ENCODE measurements at regions not wholly inside any gene's neighbourhood (a gene's known extent, or its start where the extent isn't known, plus 50 kb on each side); places are given as distances from the start of the nearest gene placed in this dataset.

DNA sequence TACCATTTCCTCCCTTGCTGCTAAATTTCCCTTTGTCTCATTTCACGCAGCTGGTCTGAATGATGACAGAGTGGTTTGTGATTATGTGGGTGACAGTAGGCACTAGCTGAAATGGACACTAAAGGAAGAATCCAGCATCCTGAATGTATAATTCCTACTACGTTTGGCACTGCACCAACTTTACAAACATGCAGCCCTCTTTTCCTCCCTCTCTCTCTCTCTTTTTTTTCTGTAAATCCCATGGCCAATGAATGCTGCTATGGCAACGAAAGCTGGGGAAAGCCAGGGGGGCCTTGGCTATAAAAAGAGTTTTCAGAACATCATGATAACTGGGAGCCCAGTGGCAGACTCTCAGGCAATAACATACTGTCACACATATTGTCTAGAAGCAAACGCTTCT lies 367.2 kb upstream of the AGTR1 start:
- DNase-seq (ENCODE audit: low spot score), result no peak
- in situ Hi-C loops (cut with MboI; ENCODE audit: low pct_unique_long_range_greater_than_20kb, low sequenced_read_pairs, unreplicated experiment), result no loop called here
- TF ChIP-seq, protein P1, sequence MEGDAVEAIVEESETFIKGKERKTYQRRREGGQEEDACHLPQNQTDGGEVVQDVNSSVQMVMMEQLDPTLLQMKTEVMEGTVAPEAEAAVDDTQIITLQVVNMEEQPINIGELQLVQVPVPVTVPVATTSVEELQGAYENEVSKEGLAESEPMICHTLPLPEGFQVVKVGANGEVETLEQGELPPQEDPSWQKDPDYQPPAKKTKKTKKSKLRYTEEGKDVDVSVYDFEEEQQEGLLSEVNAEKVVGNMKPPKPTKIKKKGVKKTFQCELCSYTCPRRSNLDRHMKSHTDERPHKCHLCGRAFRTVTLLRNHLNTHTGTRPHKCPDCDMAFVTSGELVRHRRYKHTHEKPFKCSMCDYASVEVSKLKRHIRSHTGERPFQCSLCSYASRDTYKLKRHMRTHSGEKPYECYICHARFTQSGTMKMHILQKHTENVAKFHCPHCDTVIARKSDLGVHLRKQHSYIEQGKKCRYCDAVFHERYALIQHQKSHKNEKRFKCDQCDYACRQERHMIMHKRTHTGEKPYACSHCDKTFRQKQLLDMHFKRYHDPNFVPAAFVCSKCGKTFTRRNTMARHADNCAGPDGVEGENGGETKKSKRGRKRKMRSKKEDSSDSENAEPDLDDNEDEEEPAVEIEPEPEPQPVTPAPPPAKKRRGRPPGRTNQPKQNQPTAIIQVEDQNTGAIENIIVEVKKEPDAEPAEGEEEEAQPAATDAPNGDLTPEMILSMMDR (IDR thresholded peaks at IDR 0.05; ENCODE audit: extremely low read depth, insufficient read depth, missing control alignments), result no peak

- no peak for DNase-seq (ENCODE audit: low spot score)
- TF ChIP-seq, protein P1 (IDR thresholded peaks at IDR 0.05; ENCODE audit: extremely low read depth, insufficient read depth, missing control alignments), result no peak
- in situ Hi-C loops (cut with MboI; ENCODE audit: low pct_unique_long_range_greater_than_20kb, low sequenced_read_pairs, unreplicated experiment), result no loop called here
Observed at GRCh38 chr3:148331081-148331846, 366.4 kb upstream of the AGTR1 start.

DNA sequence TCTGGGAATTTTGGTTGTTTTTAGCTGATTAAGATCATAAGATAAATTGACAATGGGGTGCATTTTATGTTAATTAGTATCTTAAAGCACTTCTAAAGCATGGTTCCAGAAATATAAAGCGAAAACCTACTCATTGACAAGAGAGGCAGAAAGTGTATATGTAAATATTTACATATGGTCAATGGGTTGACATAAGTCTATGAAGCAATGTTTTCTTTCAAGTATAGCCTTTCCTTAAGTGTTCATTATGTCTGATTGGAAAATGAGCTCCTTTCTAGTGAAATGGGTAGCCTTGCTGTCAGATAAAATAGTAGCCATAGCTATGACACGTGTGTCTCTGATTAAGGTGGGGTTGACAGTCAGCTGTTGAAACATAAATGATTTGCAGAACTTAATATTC lies 365.2 kb upstream of the AGTR1 start:
- DNase-seq (ENCODE audit: low spot score), result no peak
- in situ Hi-C loops (cut with MboI; ENCODE audit: low pct_unique_long_range_greater_than_20kb, low sequenced_read_pairs, unreplicated experiment), result no loop called here

DNA sequence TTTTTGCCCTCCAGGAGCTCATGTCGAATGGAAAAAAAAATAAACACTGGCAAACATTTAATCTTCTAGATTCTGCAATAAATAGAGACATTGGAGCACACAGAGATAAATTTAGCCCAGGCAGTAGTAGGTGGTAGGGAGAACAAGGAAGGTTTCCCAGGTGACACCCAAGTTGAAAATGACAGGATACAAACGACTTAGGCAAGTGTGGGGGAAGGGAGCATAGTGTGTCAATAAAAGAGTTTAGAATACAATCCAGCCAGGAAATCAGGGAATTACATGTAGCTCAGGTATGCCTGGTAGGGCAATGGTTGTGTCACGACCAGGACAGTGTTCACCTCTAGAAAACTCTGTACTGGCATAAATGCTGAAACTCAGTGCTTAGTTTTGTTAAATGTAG lies 364.6 kb upstream of the AGTR1 start:
- TF ChIP-seq, protein P1 (IDR thresholded peaks at IDR 0.05; ENCODE audit: extremely low read depth, insufficient read depth, missing control alignments), result no peak
- in situ Hi-C loops (cut with MboI; ENCODE audit: low pct_unique_long_range_greater_than_20kb, low sequenced_read_pairs, unreplicated experiment), result no loop called here
- DNase-seq (ENCODE audit: low spot score), result no peak

More for the DNA sequence above, 365.2 kb upstream of the AGTR1 start:
- TF ChIP-seq, protein P1 (IDR thresholded peaks at IDR 0.05; ENCODE audit: extremely low read depth, insufficient read depth, missing control alignments), result no peak

DNA sequence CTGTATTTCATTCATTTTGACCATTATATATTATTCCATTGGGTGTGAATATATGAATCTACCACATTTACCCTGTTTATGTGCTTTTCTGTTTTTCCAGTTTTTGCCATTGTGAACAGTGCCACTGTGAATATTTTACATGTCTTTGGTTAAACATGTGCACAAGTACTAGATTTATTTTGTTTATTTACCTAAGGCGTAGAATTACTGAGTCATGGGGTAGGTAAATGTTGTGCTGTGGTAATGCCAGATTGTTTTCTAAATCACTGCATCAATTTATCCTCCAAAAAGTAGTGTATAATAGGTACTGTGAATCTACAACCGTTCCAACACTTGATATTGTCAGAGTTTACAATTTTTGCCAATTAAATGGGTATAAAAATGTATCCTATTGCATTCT lies 362.1 kb upstream of the AGTR1 start:
- DNase-seq (ENCODE audit: low spot score), result no peak
- in situ Hi-C loops (cut with MboI; ENCODE audit: low pct_unique_long_range_greater_than_20kb, low sequenced_read_pairs, unreplicated experiment), result no loop called here
- TF ChIP-seq, protein P1 (IDR thresholded peaks at IDR 0.05; ENCODE audit: extremely low read depth, insufficient read depth, missing control alignments), result no peak

DNA sequence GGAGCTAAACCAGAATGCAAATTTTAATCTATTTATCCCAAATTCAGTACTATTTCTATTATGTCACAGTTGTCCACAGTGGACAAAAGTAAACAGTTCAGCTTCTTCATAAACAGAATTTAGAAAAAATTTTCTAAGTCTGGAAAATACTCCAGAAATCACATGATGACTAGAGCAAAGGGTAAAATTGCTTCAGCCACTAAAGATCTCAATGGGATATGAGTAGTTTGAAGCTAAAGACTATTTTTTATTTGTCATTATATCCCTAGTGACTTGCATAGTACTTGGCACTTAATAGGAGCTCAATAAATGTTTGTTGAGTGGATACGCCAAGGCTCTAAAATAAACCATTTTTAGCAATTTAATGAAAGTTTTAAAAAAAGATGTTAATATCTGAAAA lies 354.3 kb upstream of the AGTR1 start:
- TF ChIP-seq, protein P1 (IDR thresholded peaks at IDR 0.05; ENCODE audit: extremely low read depth, insufficient read depth, missing control alignments), result no peak
- no peak for DNase-seq (ENCODE audit: low spot score)
- in situ Hi-C loops (cut with MboI; ENCODE audit: low pct_unique_long_range_greater_than_20kb, low sequenced_read_pairs, unreplicated experiment), result no loop called here

All from GM13977 (cell line).